ENCODE measurements at regions not wholly inside any gene's neighbourhood (a gene's known extent, or its start where the extent isn't known, plus 50 kb on each side); places are given as distances from the start of the nearest gene placed in this dataset.
"Not testable (repeated sequence)": the region's sequence is repeated elsewhere in the genome, so short reads cannot be mapped to it uniquely, and the experiment has no call there.

DNA sequence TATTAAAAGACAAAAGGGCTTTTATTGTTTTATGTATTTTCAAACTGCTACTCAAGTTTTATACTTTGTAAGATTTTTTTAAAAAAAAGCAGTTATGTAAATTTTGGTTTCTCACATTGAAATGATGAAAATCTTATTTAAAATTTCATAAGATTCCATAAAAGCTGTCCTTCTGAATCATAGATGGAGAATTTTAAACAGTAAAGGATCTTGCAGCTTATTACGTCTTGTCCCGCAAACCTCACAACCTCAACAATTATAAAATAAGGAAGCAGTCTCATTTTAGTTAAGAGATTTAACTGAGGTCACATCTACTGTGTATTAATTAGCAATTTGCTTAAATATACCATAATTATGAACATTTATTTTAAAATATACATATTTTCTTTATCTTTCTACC is 581.0 kb upstream of the SPRY2 start:
- no peak for DNase-seq
- Histone ChIP-seq H3K36me3 (no peaks in the 10 kb centered on the region), H3K27me3 (no peaks in the 10 kb centered on the region), H3K9me3 (replicated peaks) (no peaks in the 10 kb centered on the region), H3K4me3 (no peak overlapping the region), H3K4me1 (no peaks in the 10 kb centered on the region), H3K27ac (no peak overlapping the region)

- Histone ChIP-seq H3K27me3 (no peaks in the 10 kb centered on the region), H3K27ac (no peak overlapping the region), H3K9me3 (replicated peaks) (no peaks in the 10 kb centered on the region), H3K4me3 (no peak overlapping the region), H3K36me3 (no peaks in the 10 kb centered on the region), H3K4me1 (no peaks in the 10 kb centered on the region)
- DNase-seq: no peak
These were observed 580.6 kb upstream of the SPRY2 start for GRCh38 chr13:80921541-80921940.

- H3K4me1 ChIP-seq: peaks cover under 1% of the 10 kb centered on the region; the same call in 1 of the 2 replicates
- H3K9me3 ChIP-seq (replicated peaks): no peaks in the 10 kb centered on the region
- no peak for DNase-seq
- H3K36me3 ChIP-seq: no peaks in the 10 kb centered on the region
- H3K27me3 ChIP-seq: no peaks in the 10 kb centered on the region
- H3K4me3 ChIP-seq: no peak overlapping the region
- no peak overlapping the region for H3K27ac ChIP-seq
These were observed 565.9 kb upstream of the SPRY2 start for GRCh38 chr13:80906860-80907259.

DNA sequence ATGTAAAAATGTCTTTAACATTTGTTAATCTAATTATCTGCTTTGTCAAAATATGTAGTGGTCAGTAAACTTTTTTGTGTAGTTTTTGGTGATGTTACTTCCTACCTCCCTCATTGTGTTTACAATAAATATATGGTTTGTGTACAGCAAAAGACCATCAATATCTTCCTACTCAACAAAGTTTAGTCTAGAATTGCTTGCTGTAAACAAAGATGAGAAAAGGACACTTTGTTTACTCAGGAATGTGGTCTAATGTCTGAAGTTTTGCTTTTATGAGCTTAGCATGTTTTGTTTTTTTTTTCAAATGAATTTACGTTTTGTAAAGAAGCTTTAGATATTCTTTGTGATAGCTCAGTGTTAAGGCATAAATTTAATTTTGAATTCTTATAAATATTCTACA is 563.5 kb upstream of the SPRY2 start:
- Histone ChIP-seq H3K27me3 (no peaks in the 10 kb centered on the region), H3K4me3 (no peak overlapping the region), H3K36me3 (no peaks in the 10 kb centered on the region), H3K9me3 (replicated peaks) (no peaks in the 10 kb centered on the region), H3K4me1 (peaks cover 11% of the 10 kb centered on the region; the same call in 1 of the 2 replicates), H3K27ac (no peak overlapping the region)
- DNase-seq: no peak

DNA sequence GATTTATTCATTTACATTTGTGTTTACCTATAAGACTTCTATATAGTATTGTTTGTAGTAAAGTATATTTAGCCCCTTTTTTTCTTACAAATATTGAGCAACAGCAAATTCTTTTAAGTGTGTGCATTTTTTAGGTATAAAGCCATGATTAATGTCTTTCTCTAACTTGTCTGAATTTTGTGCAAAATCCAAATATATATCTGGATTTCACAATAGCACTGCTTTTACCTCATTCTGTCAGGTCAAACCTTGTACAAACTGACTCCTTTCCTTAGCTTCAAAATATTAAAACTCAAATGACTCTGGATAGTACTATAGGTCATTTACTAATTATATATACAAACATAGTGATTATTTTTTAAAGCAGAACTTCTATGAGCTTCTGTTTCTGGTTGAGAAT is 563.0 kb upstream of the SPRY2 start:
- no peaks in the 10 kb centered on the region for H3K27me3 ChIP-seq
- H3K4me3 ChIP-seq: no peak overlapping the region
- no peak for DNase-seq
- no peak overlapping the region for H3K27ac ChIP-seq
- H3K4me1 ChIP-seq: peaks cover 11% of the 10 kb centered on the region; the same call in 1 of the 2 replicates
- no peaks in the 10 kb centered on the region for H3K36me3 ChIP-seq
- no peaks in the 10 kb centered on the region for H3K9me3 ChIP-seq (replicated peaks)

DNA sequence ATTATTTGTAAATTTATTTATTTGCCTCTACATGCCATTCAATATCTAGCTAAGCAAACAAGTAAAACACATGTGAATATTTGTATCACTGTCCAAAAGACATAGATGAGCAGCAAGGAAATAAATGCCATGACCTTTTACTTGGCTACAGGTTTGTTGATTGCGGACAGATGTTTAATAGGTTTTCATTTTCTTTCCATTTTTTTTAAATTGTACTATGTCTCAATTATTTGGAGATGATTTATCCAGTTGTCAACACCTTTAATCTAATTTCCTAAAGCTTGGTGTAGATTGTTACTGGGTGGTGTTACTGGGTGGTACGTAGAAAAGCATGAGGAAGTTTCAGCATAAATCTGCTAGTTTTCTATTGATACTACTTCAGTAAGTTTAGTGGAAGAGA is 560.6 kb upstream of the SPRY2 start:
- Histone ChIP-seq H3K4me3 (no peak overlapping the region), H3K27me3 (no peaks in the 10 kb centered on the region), H3K9me3 (replicated peaks) (no peaks in the 10 kb centered on the region), H3K36me3 (no peaks in the 10 kb centered on the region), H3K4me1 (peaks cover 11% of the 10 kb centered on the region; the same call in 1 of the 2 replicates), H3K27ac (no peak overlapping the region)
- no peak for DNase-seq

DNA sequence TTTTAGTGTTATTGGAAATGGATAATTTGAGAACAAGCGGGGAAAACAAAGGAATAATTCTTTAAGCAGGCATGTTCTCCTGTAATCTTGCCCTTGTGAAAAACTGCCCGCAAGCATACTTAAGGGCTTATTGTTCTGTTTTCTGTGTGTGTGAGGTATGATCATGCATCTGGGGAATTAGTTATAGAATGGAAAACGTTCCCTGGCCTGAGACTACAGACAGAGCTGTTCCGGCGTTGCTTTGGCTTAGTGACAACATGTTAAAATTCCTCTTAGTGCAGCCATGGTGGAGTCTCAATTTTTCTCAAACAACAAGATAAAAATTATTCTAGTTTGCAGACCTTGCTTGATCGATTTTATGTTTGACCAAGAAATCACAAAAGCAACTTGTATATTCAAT is 560.2 kb upstream of the SPRY2 start:
- peak; percentile 15 to 63 for DNase-seq
- no peaks in the 10 kb centered on the region for H3K27me3 ChIP-seq
- H3K36me3 ChIP-seq: no peaks in the 10 kb centered on the region
- H3K4me3 ChIP-seq: no peak overlapping the region
- peaks cover 11% of the 10 kb centered on the region; the same call in 1 of the 2 replicates for H3K4me1 ChIP-seq
- H3K27ac ChIP-seq: peak overlapping the region; percentile 7; the same call in 1 of the 2 replicates
- H3K9me3 ChIP-seq (replicated peaks): no peaks in the 10 kb centered on the region

DNA sequence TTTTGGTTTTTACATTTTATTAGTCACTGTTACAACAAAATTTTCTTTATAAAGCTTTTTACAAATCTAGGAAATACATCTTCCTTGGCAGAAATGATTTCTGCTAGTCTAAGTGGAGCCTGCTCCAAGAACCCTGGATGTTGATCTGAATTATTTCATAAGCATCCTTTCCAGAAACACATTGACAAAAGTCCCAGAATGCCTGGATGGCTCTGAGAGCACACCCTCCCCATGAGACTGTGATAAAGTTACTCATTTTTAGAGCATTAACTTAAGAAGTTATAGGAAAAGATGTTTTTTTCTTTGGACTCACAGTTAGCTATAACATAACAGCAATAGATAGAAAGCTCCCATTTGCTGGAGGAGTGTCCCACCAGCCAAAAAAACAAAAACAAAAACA is 559.6 kb upstream of the SPRY2 start:
- Histone ChIP-seq H3K27me3 (no peaks in the 10 kb centered on the region), H3K27ac (peak overlapping the region; percentile 7; the same call in 1 of the 2 replicates), H3K9me3 (replicated peaks) (no peaks in the 10 kb centered on the region)

DNA sequence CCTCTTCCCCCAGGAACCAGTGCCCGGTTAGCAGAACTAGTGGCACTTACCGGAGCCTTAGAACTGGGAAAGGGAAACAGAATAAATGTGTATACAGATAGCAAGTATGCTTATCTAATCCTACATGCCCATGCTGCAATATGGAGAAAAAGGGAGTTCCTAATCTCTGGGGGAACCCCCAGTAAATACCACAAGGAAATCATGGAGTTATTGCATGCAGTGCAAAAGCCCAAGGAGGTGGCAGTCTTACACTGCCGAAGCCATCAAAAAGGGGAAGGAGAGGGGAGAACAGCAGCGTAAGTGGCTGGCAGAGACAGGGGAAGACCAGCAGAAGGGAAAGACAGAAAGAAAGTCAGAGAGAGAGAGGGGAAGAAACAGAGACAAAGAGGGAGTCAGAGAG is 556.7 kb upstream of the SPRY2 start:
- H3K4me1 ChIP-seq: peaks cover 11% of the 10 kb centered on the region; the same call in 1 of the 2 replicates
- H3K4me3 ChIP-seq: not testable (repeated sequence)

More for the DNA sequence above, 559.6 kb upstream of the SPRY2 start:
- no peak for DNase-seq
- no peaks in the 10 kb centered on the region for H3K36me3 ChIP-seq
- H3K4me1 ChIP-seq: peaks cover 11% of the 10 kb centered on the region; the same call in 1 of the 2 replicates
- no peak overlapping the region for H3K4me3 ChIP-seq

GRCh38 chr13:80894917-80895316 is 554.0 kb upstream of the SPRY2 start:
- Histone ChIP-seq H3K4me3 (no peak overlapping the region), H3K27me3 (no peaks in the 10 kb centered on the region), H3K4me1 (no peaks in the 10 kb centered on the region), H3K9me3 (replicated peaks) (no peaks in the 10 kb centered on the region), H3K27ac (no peak overlapping the region), H3K36me3 (no peaks in the 10 kb centered on the region)
- DNase-seq: no peak

More for the DNA sequence above, 556.7 kb upstream of the SPRY2 start:
- not testable (repeated sequence) for DNase-seq; H3K9me3 ChIP-seq (replicated peaks); H3K27me3 ChIP-seq; H3K27ac ChIP-seq; H3K36me3 ChIP-seq

- H3K4me1 ChIP-seq: no peaks in the 10 kb centered on the region
- no peaks in the 10 kb centered on the region for H3K9me3 ChIP-seq (replicated peaks)
- H3K27ac ChIP-seq: no peak overlapping the region
- H3K36me3 ChIP-seq: no peaks in the 10 kb centered on the region
- H3K27me3 ChIP-seq: no peaks in the 10 kb centered on the region
- DNase-seq: no peak
- H3K4me3 ChIP-seq: no peak overlapping the region
These were observed 548.9 kb upstream of the SPRY2 start for GRCh38 chr13:80889829-80890228.

GRCh38 chr13:80888390-80888789 is 547.5 kb upstream of the SPRY2 start:
- Histone ChIP-seq H3K27ac (no peak overlapping the region), H3K4me1 (no peaks in the 10 kb centered on the region)

GRCh38 chr13:80884056-80884785 is 543.3 kb upstream of the SPRY2 start:
- no peaks in the 10 kb centered on the region for H3K36me3 ChIP-seq
- no peak for DNase-seq
- H3K9me3 ChIP-seq (replicated peaks): no peaks in the 10 kb centered on the region
- no peak overlapping the region for H3K27ac ChIP-seq
- H3K4me1 ChIP-seq: peaks cover 8% of the 10 kb centered on the region; the same call in 1 of the 2 replicates
- H3K4me3 ChIP-seq: no peak overlapping the region
- H3K27me3 ChIP-seq: no peaks in the 10 kb centered on the region

More at GRCh38 chr13:80888390-80888789, 547.5 kb upstream of the SPRY2 start:
- no peak overlapping the region for H3K4me3 ChIP-seq
- H3K36me3 ChIP-seq: no peaks in the 10 kb centered on the region
- H3K27me3 ChIP-seq: no peaks in the 10 kb centered on the region
- DNase-seq: no peak
- H3K9me3 ChIP-seq (replicated peaks): no peaks in the 10 kb centered on the region

DNA sequence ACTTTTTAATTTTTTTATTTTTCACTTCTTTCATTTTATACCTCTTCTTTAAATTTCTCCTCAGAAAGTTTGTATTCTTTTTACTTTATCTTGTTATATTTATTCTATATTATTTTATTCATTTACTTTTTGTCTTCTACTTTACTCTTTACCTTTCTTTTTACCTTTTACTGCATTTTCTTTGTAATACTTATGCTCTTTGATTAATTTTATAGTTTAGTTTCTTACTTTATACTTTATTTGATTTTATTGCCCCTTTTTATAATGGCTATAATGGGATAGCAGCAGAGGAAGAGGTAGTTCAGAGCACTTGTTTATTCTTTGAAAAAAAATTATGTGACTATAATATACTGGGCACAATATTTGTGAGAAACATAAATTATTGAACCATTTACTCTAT is 542.6 kb upstream of the SPRY2 start:
- Histone ChIP-seq H3K36me3 (no peaks in the 10 kb centered on the region), H3K27me3 (no peaks in the 10 kb centered on the region), H3K27ac (no peak overlapping the region), H3K9me3 (replicated peaks) (no peaks in the 10 kb centered on the region), H3K4me3 (no peak overlapping the region), H3K4me1 (peaks cover 8% of the 10 kb centered on the region; the same call in 1 of the 2 replicates)
- DNase-seq: no peak

DNA sequence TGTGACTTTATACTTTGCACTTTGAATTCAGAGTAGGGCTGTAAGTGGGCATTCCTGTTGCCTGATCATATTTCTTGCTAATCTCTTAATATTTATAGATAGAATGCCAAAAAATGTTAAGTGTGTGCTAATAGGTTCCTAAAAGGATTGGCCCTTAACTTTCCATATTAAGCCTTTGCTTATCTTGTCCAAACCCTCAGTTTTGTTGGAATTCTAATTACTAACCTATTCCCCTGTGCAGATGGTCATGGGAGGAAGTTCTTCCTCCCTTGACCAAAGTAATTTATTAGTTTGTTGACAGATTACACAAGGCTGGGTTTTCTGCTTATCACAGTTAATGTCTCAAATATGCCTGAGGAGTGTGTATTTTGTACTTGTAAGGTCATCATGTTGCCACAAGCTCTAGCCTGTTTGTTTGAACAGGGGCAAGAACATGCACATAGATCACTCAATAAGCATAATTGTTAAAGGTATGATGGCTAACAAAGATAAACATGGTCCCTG is 541.1 kb upstream of the SPRY2 start:
- Histone ChIP-seq H3K27me3 (no peaks in the 10 kb centered on the region), H3K9me3 (replicated peaks) (no peaks in the 10 kb centered on the region), H3K36me3 (no peaks in the 10 kb centered on the region), H3K4me1 (peaks cover 8% of the 10 kb centered on the region; the same call in 1 of the 2 replicates), H3K4me3 (no peak overlapping the region), H3K27ac (no peak overlapping the region)
- peak; percentile 23 to 60 for DNase-seq

GRCh38 chr13:80881495-80881894 is 540.6 kb upstream of the SPRY2 start:
- Histone ChIP-seq H3K4me3 (no peak overlapping the region), H3K36me3 (no peaks in the 10 kb centered on the region), H3K27me3 (no peaks in the 10 kb centered on the region), H3K4me1 (peaks cover 8% of the 10 kb centered on the region; the same call in 1 of the 2 replicates), H3K9me3 (replicated peaks) (no peaks in the 10 kb centered on the region), H3K27ac (no peak overlapping the region)
- DNase-seq: no peak
